Stimulated activated CD4-positive, alpha-beta T cell treated with anti-CD3 and anti-CD28 coated beads, Interleukin-2, amount 100 ng/mL, for 4 hours (primary cell): ENCODE measurements at regions not wholly inside any gene's neighbourhood (a gene's known extent, or its start where the extent isn't known, plus 50 kb on each side); places are given as distances from the start of the nearest gene placed in this dataset.

Source experiments
- DNase-seq: peaks from one replicate; pipeline ENCODE4 v3.0.0-alpha.2; 2020; ENCODE audit warnings: low read depth

DNA sequence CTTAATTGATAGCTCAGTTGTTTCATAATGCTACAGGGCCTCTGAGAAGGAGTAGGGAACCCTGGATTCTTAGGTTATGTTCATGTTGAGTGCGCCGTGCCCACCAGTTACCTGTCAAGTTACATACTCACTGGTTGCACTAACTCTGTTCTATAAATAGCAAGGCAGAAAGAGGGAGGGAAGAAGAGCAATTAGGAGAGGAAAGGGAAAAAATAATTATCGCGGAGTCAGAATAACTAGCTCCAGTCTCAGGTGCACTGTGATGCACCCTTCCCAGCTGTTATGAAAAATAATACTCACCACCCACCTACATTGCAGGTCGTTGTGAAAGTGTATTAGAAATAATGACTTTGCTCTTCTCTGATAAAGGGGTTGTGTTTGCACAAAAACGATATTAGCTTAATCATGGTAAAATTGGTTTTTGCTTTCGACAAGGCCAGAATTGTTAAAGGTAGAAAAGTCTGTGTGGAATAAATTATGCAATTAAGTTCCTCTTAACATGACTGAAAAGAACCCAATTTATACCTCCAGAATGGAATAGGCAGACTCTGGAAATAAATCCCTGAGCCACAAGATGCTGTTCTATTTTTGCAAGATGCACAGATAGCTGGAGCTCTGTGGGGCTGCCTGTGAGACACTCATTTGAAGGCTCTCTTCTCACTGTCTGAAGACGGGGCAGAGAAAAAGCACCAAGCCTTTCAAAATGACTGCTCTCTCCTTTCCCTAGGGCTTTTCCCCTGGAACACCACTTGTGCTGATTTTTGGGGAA, 137.6 kb upstream of the PITRM1 start:
- DNase-seq = no peak

- DNase-seq = no peak
These were observed 133.5 kb upstream of the PITRM1 start for GRCh38 chr10:3306050-3306449.

GRCh38 chr10:3295582-3296151, 123.1 kb upstream of the PITRM1 start:
- no peak for DNase-seq

GRCh38 chr10:3294919-3295581, 122.5 kb upstream of the PITRM1 start:
- DNase-seq = no peak

- DNase-seq = no peak
These were observed 121.2 kb upstream of the PITRM1 start for GRCh38 chr10:3293581-3294431.

- no peak for DNase-seq
These were observed 120.1 kb upstream of the PITRM1 start for GRCh38 chr10:3292636-3293035.

DNA sequence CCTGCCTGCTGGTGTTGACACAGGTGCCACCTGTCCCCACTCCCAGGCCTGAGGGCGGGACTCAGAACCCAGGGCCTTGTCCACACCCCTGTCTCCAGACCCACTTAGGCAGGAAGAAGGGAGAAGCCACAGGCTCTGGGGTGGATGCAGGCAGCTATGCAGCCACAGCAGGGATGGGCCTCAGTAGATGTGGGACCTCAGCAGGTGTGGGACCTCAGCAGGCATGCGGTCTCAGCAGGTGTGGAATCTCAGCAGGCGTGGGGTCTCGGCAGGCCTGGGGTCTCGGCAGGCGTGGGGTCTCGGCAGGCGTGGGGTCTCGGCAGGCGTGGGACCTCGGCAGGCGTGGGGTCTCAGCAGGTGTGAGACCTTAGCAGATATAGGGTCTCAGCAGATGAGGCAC, 118.0 kb upstream of the PITRM1 start:
- DNase-seq = no peak

DNA sequence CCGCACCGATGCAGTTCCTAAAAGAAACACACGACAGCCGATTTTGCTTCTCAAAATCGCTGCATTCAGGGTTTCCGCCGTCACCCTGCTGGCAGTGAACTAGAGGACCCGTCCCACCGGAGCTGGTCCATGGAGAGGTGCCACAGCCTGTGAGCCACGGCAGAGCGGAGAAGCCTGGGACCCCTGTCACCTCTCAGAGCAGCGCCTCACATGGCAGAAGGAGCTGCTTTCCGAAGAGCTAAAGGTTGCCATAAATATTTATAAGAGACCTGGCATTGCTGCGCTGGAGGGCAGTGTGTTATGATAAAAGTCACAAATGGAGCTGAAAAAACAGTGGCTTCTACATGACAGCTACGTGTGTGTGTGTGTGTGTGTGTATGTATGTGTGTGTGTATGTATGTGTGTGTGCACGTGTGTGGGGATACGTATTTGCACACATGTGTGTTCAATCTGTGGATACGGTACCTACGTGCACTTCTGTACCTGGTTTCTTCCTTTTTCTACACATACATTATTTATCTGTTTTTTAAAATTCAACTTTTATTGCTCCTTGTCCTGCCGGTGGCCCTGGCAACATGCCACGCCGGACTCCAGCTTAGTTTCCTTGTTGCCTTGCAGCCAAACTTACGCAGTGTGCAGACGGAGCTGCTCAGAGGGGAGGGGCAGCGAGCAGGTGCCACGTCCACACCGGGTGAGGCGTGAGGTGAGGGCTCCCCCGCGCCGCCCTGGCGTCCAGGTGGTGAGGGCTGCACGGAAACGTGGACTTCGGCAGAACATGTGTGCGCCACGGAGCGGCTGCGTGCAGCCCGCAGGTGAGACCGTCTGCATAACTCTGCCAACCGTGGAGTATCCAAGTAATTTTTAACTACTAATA, 115.2 kb upstream of the PITRM1 start:
- DNase-seq = no peak

GRCh38 chr10:3282674-3283017, 110.1 kb upstream of the PITRM1 start:
- DNase-seq = no peak

GRCh38 chr10:3281941-3282673, 109.5 kb upstream of the PITRM1 start:
- no peak for DNase-seq

DNA sequence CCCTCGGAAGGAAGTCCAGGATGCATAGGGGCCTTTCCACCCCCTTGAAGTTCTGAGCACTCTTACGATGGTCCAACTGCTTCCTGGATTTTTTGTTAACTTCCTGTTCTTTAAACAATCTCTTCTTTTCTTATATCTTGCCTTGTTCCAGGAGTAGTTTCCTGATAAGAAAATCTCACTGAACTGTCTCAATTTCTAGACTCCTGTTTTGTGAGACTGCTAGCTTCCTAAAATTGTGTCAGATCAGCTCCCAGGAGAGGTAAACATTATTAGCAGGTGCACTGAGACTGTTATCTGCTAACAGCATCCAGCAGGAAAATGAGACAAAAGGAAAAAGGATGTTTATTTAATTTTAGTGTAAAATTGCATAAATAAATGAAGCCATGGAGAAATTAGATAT, 106.2 kb upstream of the PITRM1 start:
- DNase-seq = no peak

DNA sequence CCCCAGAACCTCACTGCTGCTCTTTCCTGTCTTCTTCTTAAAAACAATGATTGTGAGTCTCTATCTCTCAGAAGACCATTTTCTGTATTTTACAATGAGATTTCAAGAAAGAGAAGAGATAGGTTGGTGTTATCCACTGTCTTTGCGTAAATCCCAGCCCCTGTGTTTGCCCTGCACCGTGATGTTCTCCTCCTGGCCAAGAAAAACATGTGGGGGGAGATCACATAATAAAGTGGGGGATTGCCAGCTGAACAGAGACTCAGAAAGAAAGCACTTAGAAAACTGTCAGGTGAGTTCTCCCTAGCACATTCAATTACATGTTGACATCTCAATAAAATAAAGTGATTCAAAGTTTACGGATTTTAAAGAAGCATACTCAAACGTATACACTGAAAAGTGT, 105.0 kb upstream of the PITRM1 start:
- no peak for DNase-seq

- no peak for DNase-seq
These were observed 101.8 kb upstream of the PITRM1 start for GRCh38 chr10:3274414-3274813.

- DNase-seq = no peak
These were observed 101.4 kb upstream of the PITRM1 start for GRCh38 chr10:3273966-3274365.

GRCh38 chr10:3272300-3272699, 99.7 kb upstream of the PITRM1 start:
- DNase-seq = no peak

GRCh38 chr10:3271354-3272115, 99.0 kb upstream of the PITRM1 start:
- DNase-seq = no peak

DNA sequence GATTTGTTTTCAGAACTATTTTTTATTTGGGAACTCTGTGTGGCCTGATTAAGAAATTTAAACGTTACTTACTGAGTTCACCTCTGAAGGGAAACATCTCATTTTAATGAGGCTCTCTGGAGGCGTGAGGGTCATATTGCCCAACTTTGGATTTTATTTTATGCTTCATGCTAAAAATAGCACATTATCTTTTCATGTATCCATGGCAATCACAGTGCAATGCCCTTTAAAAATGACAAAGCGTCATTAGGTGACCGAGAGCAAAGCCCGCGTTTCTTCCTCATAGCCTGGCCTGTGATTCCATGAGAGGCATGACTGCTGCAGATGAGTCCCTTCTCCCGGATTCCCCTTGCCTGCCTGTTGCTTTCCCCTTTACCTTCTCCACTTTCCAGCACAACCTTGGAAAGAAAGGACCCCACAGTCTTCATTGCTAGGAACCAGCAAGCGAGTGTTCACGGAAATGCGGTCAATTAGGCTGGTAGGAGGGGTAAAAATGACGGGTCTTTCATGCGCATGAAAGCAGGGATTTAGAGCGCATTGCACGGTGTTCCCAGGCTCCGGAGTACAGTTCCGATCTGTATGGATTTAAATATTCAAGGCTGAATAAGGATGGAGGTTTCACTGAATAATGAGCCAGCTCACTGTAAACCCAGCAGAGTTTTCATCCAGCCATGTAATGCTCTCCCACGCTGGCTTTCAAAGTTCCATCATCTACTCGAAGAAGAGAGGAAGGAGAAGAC, 98.2 kb upstream of the PITRM1 start:
- no peak for DNase-seq

GRCh38 chr10:3268025-3268424, 95.4 kb upstream of the PITRM1 start:
- no peak for DNase-seq

- DNase-seq = no peak
These were observed 92.5 kb upstream of the PITRM1 start for GRCh38 chr10:3265088-3265487.
